ACC112 (cell line): ENCODE measurements at regions not wholly inside any gene's neighbourhood (a gene's known extent, or its start where the extent isn't known, plus 50 kb on each side); places are given as distances from the start of the nearest gene placed in this dataset.

Source experiments
- H2AFZ ChIP-seq: fragments of 200-600 bp; sonication (generic); one replicate; pipeline ENCODE4 v1.6.0; 2017; ENCODE audit warnings: antibody characterized with exemption, low read length; ENCODE audit not compliant: unreplicated experiment
- H3K27ac ChIP-seq: fragments of 200-600 bp; sonication (generic); 2 replicates; pipeline ENCODE4 v1.5.1; 2014; ENCODE audit warnings: low read depth, mild to moderate bottlenecking, antibody characterized with exemption, low read length, moderate library complexity
- H3K27me3 ChIP-seq: fragments of 200-600 bp; sonication (generic); 2 replicates; pipeline ENCODE4 v1.6.1; 2014; ENCODE audit warnings: mild to moderate bottlenecking, antibody characterized with exemption, low read length, moderate library complexity, mixed read lengths; ENCODE audit not compliant: insufficient read depth
- H3K36me3 ChIP-seq: fragments of 200-600 bp; sonication (generic); 2 replicates; pipeline ENCODE4 v1.6.1; 2016; ENCODE audit warnings: mild to moderate bottlenecking, antibody characterized with exemption, low read length, moderate library complexity, mixed read lengths; ENCODE audit not compliant: insufficient read depth
- H3K4me1 ChIP-seq: fragments of 200-600 bp; sonication (generic); one replicate; pipeline ENCODE4 v1.6.1; 2016; ENCODE audit warnings: low read length, mixed read lengths; ENCODE audit not compliant: insufficient read depth, unreplicated experiment, control insufficient read depth
- H3K4me3 ChIP-seq: fragments of 200-600 bp; sonication (generic); 2 replicates; pipeline ENCODE4 v1.5.1; 2014; ENCODE audit warnings: mild to moderate bottlenecking, low read depth, low read length
- H3K79me2 ChIP-seq: fragments of 200-600 bp; sonication (generic); one replicate; pipeline ENCODE4 v1.6.0; 2016; ENCODE audit warnings: low read length; ENCODE audit not compliant: control insufficient read depth, unreplicated experiment, insufficient read depth

GRCh38 chr13:34409496-34410182, 532.4 kb upstream of the NBEA start:
- H3K36me3 ChIP-seq: no peaks in the 10 kb centered on the region
- no peak overlapping the region for H3K27ac ChIP-seq
- H3K4me1 ChIP-seq: no peaks in the 10 kb centered on the region
- H3K27me3 ChIP-seq: no peaks in the 10 kb centered on the region
- H3K4me3 ChIP-seq: no peak overlapping the region
- no peaks in the 10 kb centered on the region for H3K79me2 ChIP-seq
- no peak overlapping the region for H2AFZ ChIP-seq

GRCh38 chr13:34410678-34411077, 531.4 kb upstream of the NBEA start:
- no peaks in the 10 kb centered on the region for H3K27me3 ChIP-seq
- H3K4me3 ChIP-seq: no peak overlapping the region
- H3K27ac ChIP-seq: no peak overlapping the region
- no peaks in the 10 kb centered on the region for H3K4me1 ChIP-seq
- no peaks in the 10 kb centered on the region for H3K79me2 ChIP-seq
- H2AFZ ChIP-seq: no peak overlapping the region
- H3K36me3 ChIP-seq: no peaks in the 10 kb centered on the region

GRCh38 chr13:34411177-34411576, 530.9 kb upstream of the NBEA start:
- Histone ChIP-seq H3K4me1 (no peaks in the 10 kb centered on the region), H2AFZ (no peak overlapping the region), H3K36me3 (no peaks in the 10 kb centered on the region), H3K79me2 (no peaks in the 10 kb centered on the region), H3K4me3 (no peak overlapping the region), H3K27ac (no peak overlapping the region), H3K27me3 (no peaks in the 10 kb centered on the region)

- H3K4me3 ChIP-seq: no peak overlapping the region
- no peak overlapping the region for H2AFZ ChIP-seq
- H3K4me1 ChIP-seq: no peaks in the 10 kb centered on the region
- no peaks in the 10 kb centered on the region for H3K79me2 ChIP-seq
- no peaks in the 10 kb centered on the region for H3K27me3 ChIP-seq
- no peak overlapping the region for H3K27ac ChIP-seq
- no peaks in the 10 kb centered on the region for H3K36me3 ChIP-seq
These were observed 530.2 kb upstream of the NBEA start for GRCh38 chr13:34411894-34412293.

- H2AFZ ChIP-seq: no peak overlapping the region
- no peaks in the 10 kb centered on the region for H3K27me3 ChIP-seq
- no peaks in the 10 kb centered on the region for H3K4me1 ChIP-seq
- no peak overlapping the region for H3K4me3 ChIP-seq
- no peaks in the 10 kb centered on the region for H3K36me3 ChIP-seq
- no peaks in the 10 kb centered on the region for H3K79me2 ChIP-seq
- H3K27ac ChIP-seq: no peak overlapping the region
These were observed 529.8 kb upstream of the NBEA start for GRCh38 chr13:34412295-34412694.

- no peak overlapping the region for H3K27ac ChIP-seq
- H3K79me2 ChIP-seq: no peaks in the 10 kb centered on the region
- no peaks in the 10 kb centered on the region for H3K27me3 ChIP-seq
- no peak overlapping the region for H2AFZ ChIP-seq
- no peaks in the 10 kb centered on the region for H3K36me3 ChIP-seq
- no peaks in the 10 kb centered on the region for H3K4me1 ChIP-seq
- no peak overlapping the region for H3K4me3 ChIP-seq
These were observed 529.2 kb upstream of the NBEA start for GRCh38 chr13:34412817-34413375.

DNA sequence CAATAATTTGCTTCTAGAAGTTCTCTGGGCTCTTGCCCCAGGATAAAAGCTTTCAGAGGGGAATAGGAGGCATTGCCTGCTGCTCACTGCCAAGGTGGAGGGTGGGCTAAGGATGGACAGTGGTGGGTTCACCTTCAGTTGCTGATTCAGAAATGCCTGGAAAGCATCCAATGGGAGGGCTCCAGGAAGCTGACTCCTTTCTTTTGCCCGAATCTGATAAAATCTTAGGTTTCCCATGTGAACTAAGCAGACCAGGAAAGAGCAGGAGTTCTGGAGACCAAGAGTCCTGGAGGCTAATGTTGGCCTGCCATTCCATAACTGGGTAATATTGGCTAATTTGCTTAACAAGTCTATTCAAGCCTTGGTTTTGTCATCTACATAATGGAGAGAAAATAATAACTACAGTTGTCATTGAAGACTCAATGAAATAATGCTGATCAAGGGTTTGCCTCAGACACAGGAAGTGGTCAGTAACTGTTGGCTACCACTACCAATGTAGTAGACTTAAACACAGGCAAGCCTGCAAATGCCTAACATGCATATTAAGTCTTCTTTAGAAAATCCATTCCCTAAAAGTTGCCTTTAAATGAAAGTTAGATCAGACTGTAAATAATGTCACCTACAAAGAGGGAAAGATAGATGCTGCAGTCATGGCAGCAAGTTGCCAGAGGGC, 528.4 kb upstream of the NBEA start:
- H3K27me3 ChIP-seq: no peaks in the 10 kb centered on the region
- no peaks in the 10 kb centered on the region for H3K79me2 ChIP-seq
- no peak overlapping the region for H3K4me3 ChIP-seq
- no peaks in the 10 kb centered on the region for H3K36me3 ChIP-seq
- no peak overlapping the region for H3K27ac ChIP-seq
- H3K4me1 ChIP-seq: no peaks in the 10 kb centered on the region
- H2AFZ ChIP-seq: no peak overlapping the region

DNA sequence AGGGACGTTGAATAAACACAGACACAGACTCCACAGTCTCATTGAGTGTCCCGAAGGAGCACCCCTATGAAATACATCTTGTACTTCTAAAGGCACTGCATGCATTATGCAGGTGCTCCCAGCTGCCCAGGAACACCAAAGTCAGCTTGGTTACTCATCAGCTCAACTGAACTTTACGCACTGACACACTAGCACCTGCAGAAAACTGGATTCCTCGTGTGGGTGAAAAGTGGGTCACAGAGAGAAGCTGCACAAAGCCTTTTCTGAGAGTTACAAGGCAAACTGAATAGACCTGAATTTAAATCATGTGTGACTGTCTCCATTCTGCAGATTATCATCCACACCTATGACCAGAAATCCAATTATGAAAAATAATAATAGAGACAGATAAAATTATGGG, 527.5 kb upstream of the NBEA start:
- no peaks in the 10 kb centered on the region for H3K4me1 ChIP-seq
- no peak overlapping the region for H2AFZ ChIP-seq
- no peak overlapping the region for H3K4me3 ChIP-seq
- no peaks in the 10 kb centered on the region for H3K36me3 ChIP-seq
- no peak overlapping the region for H3K27ac ChIP-seq
- no peaks in the 10 kb centered on the region for H3K79me2 ChIP-seq
- no peaks in the 10 kb centered on the region for H3K27me3 ChIP-seq

DNA sequence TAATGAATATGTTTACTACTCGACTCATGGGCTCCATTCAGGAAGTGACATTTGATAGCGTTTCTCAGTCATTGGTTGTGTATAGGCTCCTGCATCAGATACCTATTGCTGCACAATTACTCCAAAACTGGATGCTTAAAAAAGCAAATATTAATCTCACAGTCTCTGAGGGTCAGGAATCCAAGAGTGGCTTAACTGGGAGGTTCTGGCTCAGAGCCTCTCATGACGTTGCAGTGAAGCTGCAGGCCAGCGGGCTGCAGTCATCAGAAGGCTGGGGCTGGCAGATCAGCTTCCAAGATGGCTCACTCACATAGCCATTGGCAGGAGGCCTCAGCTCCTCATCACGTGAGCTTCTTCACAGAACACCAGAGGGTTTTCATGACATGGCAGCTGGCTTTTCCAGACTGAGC, 525.1 kb upstream of the NBEA start:
- H2AFZ ChIP-seq: no peak overlapping the region
- no peaks in the 10 kb centered on the region for H3K4me1 ChIP-seq
- no peaks in the 10 kb centered on the region for H3K36me3 ChIP-seq
- no peaks in the 10 kb centered on the region for H3K27me3 ChIP-seq
- H3K4me3 ChIP-seq: no peak overlapping the region
- H3K27ac ChIP-seq: no peak overlapping the region
- no peaks in the 10 kb centered on the region for H3K79me2 ChIP-seq

DNA sequence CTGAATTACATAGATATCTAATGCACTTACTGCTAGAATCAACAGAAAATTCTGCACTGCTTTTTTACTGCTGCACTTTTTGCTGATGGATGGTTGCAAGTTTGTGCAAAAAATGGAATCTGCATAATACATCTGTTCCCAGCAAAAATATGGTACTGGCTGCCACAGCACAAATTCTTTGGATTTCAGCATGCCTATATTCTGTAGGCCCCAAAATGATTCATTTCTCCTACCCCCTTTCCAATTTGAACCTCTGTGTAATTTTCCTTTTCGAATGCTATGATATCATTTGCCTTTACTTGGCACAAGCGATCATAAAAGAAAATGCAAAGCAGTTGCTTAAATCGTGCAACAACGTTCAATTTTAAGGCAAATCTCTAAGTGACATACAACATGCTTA, 524.2 kb upstream of the NBEA start:
- Histone ChIP-seq H3K36me3 (no peaks in the 10 kb centered on the region), H3K27me3 (no peaks in the 10 kb centered on the region), H3K79me2 (no peaks in the 10 kb centered on the region), H3K4me1 (no peaks in the 10 kb centered on the region), H3K27ac (no peak overlapping the region), H3K4me3 (no peak overlapping the region), H2AFZ (no peak overlapping the region)

DNA sequence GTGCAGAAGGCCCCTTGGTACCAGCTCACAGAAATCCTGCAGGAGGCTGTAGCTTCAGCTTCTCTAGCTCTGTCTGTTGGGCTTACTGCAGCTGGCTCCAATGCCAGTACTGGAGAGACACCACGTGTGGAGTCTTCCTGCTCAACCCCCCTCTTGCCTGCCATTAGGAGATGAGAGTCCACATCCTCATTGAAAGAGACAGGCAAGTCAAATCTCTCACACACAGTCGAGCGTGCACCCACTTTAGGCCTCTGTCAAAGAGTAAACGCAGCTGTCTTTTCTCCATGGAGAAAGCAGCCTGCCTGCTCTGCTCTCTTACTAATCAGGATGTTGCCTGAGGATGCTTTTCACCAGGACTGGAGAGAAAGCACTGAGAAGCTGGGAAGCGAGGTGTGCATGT, 523.0 kb upstream of the NBEA start:
- no peaks in the 10 kb centered on the region for H3K79me2 ChIP-seq
- H3K4me3 ChIP-seq: no peak overlapping the region
- no peak overlapping the region for H2AFZ ChIP-seq
- no peaks in the 10 kb centered on the region for H3K36me3 ChIP-seq
- no peaks in the 10 kb centered on the region for H3K4me1 ChIP-seq
- H3K27me3 ChIP-seq: no peaks in the 10 kb centered on the region
- no peak overlapping the region for H3K27ac ChIP-seq
